Right ventricle myocardium superior (tissue), 1 donor: ENCODE measurements at regions not wholly inside any gene's neighbourhood (a gene's known extent, or its start where the extent isn't known, plus 50 kb on each side); places are given as distances from the start of the nearest gene placed in this dataset.
"Not testable (repeated sequence)": the region's sequence is repeated elsewhere in the genome, so short reads cannot be mapped to it uniquely, and the experiment has no call there.

Experiments used
- ATAC-seq: fragments of 200-7000 bp; cut with Tn5 transposase; one replicate; pipeline ENCODE4 v1.9.1; 2020; ENCODE audit warnings: mild to moderate bottlenecking; ENCODE audit not compliant: poor library complexity
- DNase-seq: peaks from one replicate; pipeline ENCODE4 v3.0.0-alpha.2; 2020
- intact Hi-C: fragments of 100-400 bp; cut with DNase I; formaldehyde crosslinking; loops from one replicate; pipeline ENCODE4 v1.11.2; 2022
- donor health status: DM: no; HTN: yes; CAD: no; lungs with severe emphysema.

GRCh38 chr18:66440433-66440832 lies 163.5 kb downstream of the CDH19 start:
- intact Hi-C loops, result no loop called here
- no peak for DNase-seq
- ATAC-seq, result no peak

GRCh38 chr18:66439670-66440069 lies 164.2 kb downstream of the CDH19 start:
- ATAC-seq, result no peak
- no peak for DNase-seq
- intact Hi-C loops, result no loop called here

GRCh38 chr18:66438711-66439536 lies 165.0 kb downstream of the CDH19 start:
- no peak for ATAC-seq

GRCh38 chr18:66432636-66433035 lies 171.3 kb downstream of the CDH19 start:
- no peak for DNase-seq
- ATAC-seq, result no peak
- intact Hi-C loops, result no loop called here

More at GRCh38 chr18:66438711-66439536, 165.0 kb downstream of the CDH19 start:
- no peak for DNase-seq
- intact Hi-C loops, result no loop called here

GRCh38 chr18:66428795-66429194 lies 175.1 kb downstream of the CDH19 start:
- no peak for DNase-seq
- no peak for ATAC-seq
- intact Hi-C loops, result no loop called here

- no peak for DNase-seq
- ATAC-seq, result no peak
- intact Hi-C loops, result no loop called here
Measured at GRCh38 chr18:66419400-66419799, 184.5 kb downstream of the CDH19 start.

GRCh38 chr18:66410692-66411091 lies 193.2 kb downstream of the CDH19 start:
- DNase-seq, result no peak
- intact Hi-C loops, result no loop called here
- ATAC-seq, result no peak

- ATAC-seq (no peak), DNase-seq (no peak)
- intact Hi-C loops, result no loop called here
Measured at GRCh38 chr18:66395671-66396218, 208.1 kb downstream of the CDH19 start.

GRCh38 chr18:66393463-66393862 lies 210.4 kb downstream of the CDH19 start:
- ATAC-seq (no peak), DNase-seq (no peak)
- intact Hi-C loops, result no loop called here

- intact Hi-C loops, result no loop called here
- DNase-seq (no peak), ATAC-seq (no peak)
Measured at GRCh38 chr18:66377291-66377690, 226.6 kb downstream of the CDH19 start.

GRCh38 chr18:66375391-66375790 lies 228.5 kb downstream of the CDH19 start:
- intact Hi-C loops, ATAC-seq, DNase-seq: not testable (repeated sequence)

GRCh38 chr18:66346833-66347588 lies 256.9 kb downstream of the CDH19 start:
- DNase-seq, result no peak
- no peak for ATAC-seq
- intact Hi-C loops, result no loop called here

GRCh38 chr18:66344227-66344626 lies 259.7 kb downstream of the CDH19 start:
- ATAC-seq (no peak), DNase-seq (no peak)
- intact Hi-C loops, result no loop called here

GRCh38 chr18:66342577-66342976 lies 261.3 kb downstream of the CDH19 start:
- DNase-seq (no peak), ATAC-seq (no peak)
- intact Hi-C loops, result no loop called here

- ATAC-seq (no peak), DNase-seq (no peak)
- intact Hi-C loops, result no loop called here
Measured at GRCh38 chr18:66334534-66334933, 269.4 kb downstream of the CDH19 start.

- DNase-seq, result no peak
- intact Hi-C loops, result no loop called here
- no peak for ATAC-seq
Measured at GRCh38 chr18:66329716-66330115, 274.2 kb downstream of the CDH19 start.

- no peak for ATAC-seq
- no peak for DNase-seq
- intact Hi-C loops, result no loop called here
Measured at GRCh38 chr18:66328296-66328878, 275.5 kb downstream of the CDH19 start.

GRCh38 chr18:66325251-66325650 lies 278.6 kb downstream of the CDH19 start:
- ATAC-seq, result no peak
- intact Hi-C loops, result no loop called here
- DNase-seq, result no peak

- intact Hi-C loops, result no loop called here
- DNase-seq (no peak), ATAC-seq (no peak)
Measured at GRCh38 chr18:66324616-66325015, 279.3 kb downstream of the CDH19 start.
